Panc1 (cell line): ENCODE measurements at regions not wholly inside any gene's neighbourhood (a gene's known extent, or its start where the extent isn't known, plus 50 kb on each side); places are given as distances from the start of the nearest gene placed in this dataset.

Experiments used
- ATAC-seq: fragments of 200-7000 bp; cut with Tn5 transposase; 2 replicates; pipeline ENCODE4 v1.9.1; 2020; ENCODE audit warnings: mild to moderate bottlenecking, moderate library complexity
- BruUV-seq: library from RNA; stranded (reverse); fragments of 400-500 nt; replicated peaks from 2 replicates; lab custom pipeline; 2021; lab: Mats Ljungman, UMichigan
- CTCF ChIA-PET: fragments of 300-600 bp; sonication (Branson Sonifier 250); formaldehyde crosslinking; loops from one replicate; lab custom pipeline; 2022; ENCODE audit warnings: antibody characterized with exemption; lab: Charles Lee
- POLR2A ChIA-PET: fragments of 300-600 bp; sonication (Branson Sonifier 250); formaldehyde crosslinking; loops from one replicate; lab custom pipeline; 2022; ENCODE audit warnings: antibody characterized with exemption; lab: Charles Lee
- DNase-seq: peaks from one replicate; pipeline ENCODE4 v3.0.0-alpha.2; 2010; ENCODE audit warnings: low read depth, low spot score
- H3K27ac ChIP-seq: 2 replicates; pipeline ENCODE4 v1.5.1; 2011; ENCODE audit warnings: mild to moderate bottlenecking, low read length, inconsistent platforms
- H3K27me3 ChIP-seq: fragments of 200-500 bp; sonication (Bioruptor generic); 2 replicates; pipeline ENCODE4 v1.6.0; 2014; ENCODE audit warnings: low read length, inconsistent platforms; ENCODE audit not compliant: control insufficient read depth, insufficient read depth
- H3K36me3 ChIP-seq: fragments of 200-500 bp; sonication (Bioruptor generic); 2 replicates; pipeline ENCODE4 v1.5.1; 2014; ENCODE audit warnings: inconsistent platforms, mild to moderate bottlenecking, low read length, moderate library complexity; ENCODE audit not compliant: control insufficient read depth, insufficient read depth
- H3K4me1 ChIP-seq: 2 replicates; pipeline ENCODE4 v1.5.1; 2011; ENCODE audit warnings: inconsistent platforms, mild to moderate bottlenecking, low read length, moderate library complexity; ENCODE audit not compliant: control insufficient read depth, insufficient read depth
- H3K4me3 ChIP-seq, 2 experiments: 2 replicates each; pipeline ENCODE4 v1.5.1; 2011 to 2012; ENCODE audit warnings: low read depth in 2 of 2, low read length in 2 of 2, mild to moderate bottlenecking in 2 of 2, inconsistent platforms in 1 of 2, moderate library complexity in 1 of 2
- H3K9me3 ChIP-seq: fragments of 200-500 bp; sonication (Bioruptor generic); 2 replicates; pipeline ENCODE4 v1.5.1; 2014; ENCODE audit warnings: low read depth, mild to moderate bottlenecking, inconsistent platforms, low read length, moderate library complexity; ENCODE audit not compliant: control insufficient read depth, insufficient read depth
- POLR2AphosphoS5 ChIP-seq: IDR thresholded peaks from 2 replicates; pipeline ENCODE4 v1.6.1; 2012; ENCODE audit warnings: mild to moderate bottlenecking, low read depth, low read length, moderate library complexity
- SIN3A ChIP-seq: IDR thresholded peaks from 2 replicates; pipeline ENCODE4 v1.6.1; 2012; ENCODE audit warnings: low read depth, mild to moderate bottlenecking, low read length, moderate library complexity, borderline replicate concordance; ENCODE audit not compliant: insufficient read depth
- TCF7L2 ChIP-seq: IDR thresholded peaks from 2 replicates; pipeline ENCODE4 v1.6.1; 2011; ENCODE audit warnings: mild to moderate bottlenecking, low read depth, low read length, inconsistent platforms
- in situ Hi-C: cut with HindIII; loops from 2 replicates; pipeline ENCODE4 v1.10.0; 2016; ENCODE audit warnings: low sequenced_read_pairs, low pct_unique_long_range_greater_than_20kb
- intact Hi-C: fragments of 100-400 bp; cut with micrococcal nuclease; formaldehyde crosslinking; loops from one replicate; pipeline ENCODE4 v1.10.0; 2022; ENCODE audit not compliant: unreplicated experiment
- TF ChIP-seq, protein P1 (sequence below): fragments of 450-650 bp; IDR thresholded peaks from 2 replicates; pipeline ENCODE4 v1.5.1; 2017; ENCODE audit warnings: mild to moderate bottlenecking
- TF ChIP-seq, protein P2 (sequence below), 2 experiments: IDR thresholded peaks; 2 replicates each; pipeline ENCODE4 v1.6.1; 2011 to 2012; ENCODE audit warnings: low read depth in 2 of 2, control low read depth in 1 of 2, low read length in 1 of 2, mild to moderate bottlenecking in 1 of 2, moderate library complexity in 1 of 2; ENCODE audit not compliant: insufficient read depth in 1 of 2

DNA sequence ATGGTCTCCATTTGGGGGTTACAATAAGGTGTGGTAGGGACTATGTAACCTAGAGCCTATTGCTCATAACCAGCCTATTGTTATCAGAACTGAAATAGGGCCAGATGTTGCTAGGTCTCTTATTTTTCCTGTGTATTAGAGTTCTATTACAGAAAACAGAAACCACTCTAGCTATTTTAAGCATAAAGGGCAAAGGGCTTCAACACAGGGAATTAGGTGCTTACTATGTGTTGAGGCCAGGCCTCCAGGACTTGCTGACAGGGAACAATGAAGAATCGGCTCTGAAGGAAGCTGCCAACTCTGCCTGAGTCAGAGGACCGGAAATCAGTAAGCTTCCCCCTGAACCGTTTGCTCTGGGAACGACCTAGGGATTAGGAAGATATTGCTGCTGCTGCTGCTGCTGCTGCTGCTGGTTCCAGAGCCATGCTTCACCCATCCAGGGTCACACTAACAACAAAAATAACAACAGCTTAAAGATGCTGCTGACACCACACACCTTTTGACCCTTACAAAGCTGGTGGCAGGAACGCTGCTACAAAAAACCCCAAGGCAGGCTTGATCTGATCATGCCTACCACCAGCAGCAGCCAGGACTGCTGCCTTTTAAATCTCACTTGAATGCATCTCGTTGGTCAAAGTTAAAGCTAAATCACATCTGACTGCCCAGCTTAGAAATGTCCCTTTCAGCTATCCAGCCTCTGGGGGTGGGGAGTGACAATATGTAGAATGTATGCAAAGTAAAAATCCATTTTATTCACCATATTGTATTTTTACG is 276.9 kb upstream of the IL12A start:
- no TSS peak for BruUV-seq
- POLR2A ChIA-PET: interaction anchor here (0.6 kb wide), 1 partner anchor 84 kb away, joined by 3 read pairs; no protein-coding TSS in a partner anchor
- DNase-seq: peak; percentile 54
- 0 out of 2 replicates have a peak, but pooled peaks cover 12% of the 10 kb centered on the region for H3K4me1 ChIP-seq
- H3K4me3 ChIP-seq: no peak overlapping the region
- intact Hi-C loops (no loop called here), in situ Hi-C loops (no loop called here)
- H3K27ac ChIP-seq: peak overlapping the region; percentile 81
- CTCF ChIA-PET: no interaction called here
- TF ChIP-seq, protein P1, sequence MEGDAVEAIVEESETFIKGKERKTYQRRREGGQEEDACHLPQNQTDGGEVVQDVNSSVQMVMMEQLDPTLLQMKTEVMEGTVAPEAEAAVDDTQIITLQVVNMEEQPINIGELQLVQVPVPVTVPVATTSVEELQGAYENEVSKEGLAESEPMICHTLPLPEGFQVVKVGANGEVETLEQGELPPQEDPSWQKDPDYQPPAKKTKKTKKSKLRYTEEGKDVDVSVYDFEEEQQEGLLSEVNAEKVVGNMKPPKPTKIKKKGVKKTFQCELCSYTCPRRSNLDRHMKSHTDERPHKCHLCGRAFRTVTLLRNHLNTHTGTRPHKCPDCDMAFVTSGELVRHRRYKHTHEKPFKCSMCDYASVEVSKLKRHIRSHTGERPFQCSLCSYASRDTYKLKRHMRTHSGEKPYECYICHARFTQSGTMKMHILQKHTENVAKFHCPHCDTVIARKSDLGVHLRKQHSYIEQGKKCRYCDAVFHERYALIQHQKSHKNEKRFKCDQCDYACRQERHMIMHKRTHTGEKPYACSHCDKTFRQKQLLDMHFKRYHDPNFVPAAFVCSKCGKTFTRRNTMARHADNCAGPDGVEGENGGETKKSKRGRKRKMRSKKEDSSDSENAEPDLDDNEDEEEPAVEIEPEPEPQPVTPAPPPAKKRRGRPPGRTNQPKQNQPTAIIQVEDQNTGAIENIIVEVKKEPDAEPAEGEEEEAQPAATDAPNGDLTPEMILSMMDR: no peak
- TF ChIP-seq, protein P2, sequence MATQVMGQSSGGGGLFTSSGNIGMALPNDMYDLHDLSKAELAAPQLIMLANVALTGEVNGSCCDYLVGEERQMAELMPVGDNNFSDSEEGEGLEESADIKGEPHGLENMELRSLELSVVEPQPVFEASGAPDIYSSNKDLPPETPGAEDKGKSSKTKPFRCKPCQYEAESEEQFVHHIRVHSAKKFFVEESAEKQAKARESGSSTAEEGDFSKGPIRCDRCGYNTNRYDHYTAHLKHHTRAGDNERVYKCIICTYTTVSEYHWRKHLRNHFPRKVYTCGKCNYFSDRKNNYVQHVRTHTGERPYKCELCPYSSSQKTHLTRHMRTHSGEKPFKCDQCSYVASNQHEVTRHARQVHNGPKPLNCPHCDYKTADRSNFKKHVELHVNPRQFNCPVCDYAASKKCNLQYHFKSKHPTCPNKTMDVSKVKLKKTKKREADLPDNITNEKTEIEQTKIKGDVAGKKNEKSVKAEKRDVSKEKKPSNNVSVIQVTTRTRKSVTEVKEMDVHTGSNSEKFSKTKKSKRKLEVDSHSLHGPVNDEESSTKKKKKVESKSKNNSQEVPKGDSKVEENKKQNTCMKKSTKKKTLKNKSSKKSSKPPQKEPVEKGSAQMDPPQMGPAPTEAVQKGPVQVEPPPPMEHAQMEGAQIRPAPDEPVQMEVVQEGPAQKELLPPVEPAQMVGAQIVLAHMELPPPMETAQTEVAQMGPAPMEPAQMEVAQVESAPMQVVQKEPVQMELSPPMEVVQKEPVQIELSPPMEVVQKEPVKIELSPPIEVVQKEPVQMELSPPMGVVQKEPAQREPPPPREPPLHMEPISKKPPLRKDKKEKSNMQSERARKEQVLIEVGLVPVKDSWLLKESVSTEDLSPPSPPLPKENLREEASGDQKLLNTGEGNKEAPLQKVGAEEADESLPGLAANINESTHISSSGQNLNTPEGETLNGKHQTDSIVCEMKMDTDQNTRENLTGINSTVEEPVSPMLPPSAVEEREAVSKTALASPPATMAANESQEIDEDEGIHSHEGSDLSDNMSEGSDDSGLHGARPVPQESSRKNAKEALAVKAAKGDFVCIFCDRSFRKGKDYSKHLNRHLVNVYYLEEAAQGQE (IDR thresholded peaks at IDR 0.05; ENCODE audit: insufficient read depth in 1 of 2, low read depth in 2 of 2, low read length in 1 of 2): no peak
- TF ChIP-seq TCF7L2 (no peak), SIN3A (no peak)
- H3K27me3 ChIP-seq: no peaks in the 10 kb centered on the region
- peak; percentile 99 for ATAC-seq
- H3K9me3 ChIP-seq: no peaks in the 10 kb centered on the region
- no peaks in the 10 kb centered on the region for H3K36me3 ChIP-seq

DNA sequence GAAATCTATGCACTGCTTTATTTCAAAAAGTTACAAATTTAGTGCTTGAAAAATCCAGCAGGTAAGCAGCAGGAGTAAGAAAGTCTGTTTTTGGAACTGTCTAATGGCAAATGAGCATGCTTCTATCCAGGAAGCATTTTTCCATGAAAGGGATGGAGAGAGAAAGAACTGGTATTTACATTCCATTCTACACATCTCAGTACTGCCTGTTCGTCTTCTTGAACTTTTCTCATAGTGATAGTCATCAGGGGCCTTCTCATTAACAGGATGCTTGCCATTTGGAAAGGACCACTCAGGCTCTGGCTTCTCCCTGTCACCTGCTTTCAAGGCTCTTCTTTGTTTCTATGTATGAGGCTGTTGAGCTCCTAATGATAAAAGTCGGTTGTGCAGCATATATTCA is 267.3 kb upstream of the IL12A start:
- no peak for DNase-seq
- peaks cover 2% of the 10 kb centered on the region; the same call in 1 of the 2 replicates for H3K4me1 ChIP-seq
- TF ChIP-seq, protein P2 (IDR thresholded peaks at IDR 0.05; ENCODE audit: insufficient read depth in 1 of 2, low read depth in 2 of 2, low read length in 1 of 2): no peak
- TF ChIP-seq POLR2AphosphoS5 (no peak), TCF7L2 (no peak), SIN3A (no peak)
- TF ChIP-seq, protein P1: no peak
- intact Hi-C loops: no loop called here
- in situ Hi-C loops: no loop called here
- no TSS peak for BruUV-seq
- H3K4me3 ChIP-seq: no peak overlapping the region
- ChIA-PET CTCF (no interaction called here), POLR2A (no interaction called here)
- H3K36me3 ChIP-seq: no peaks in the 10 kb centered on the region
- no peak for ATAC-seq
- no peaks in the 10 kb centered on the region for H3K9me3 ChIP-seq
- no peak overlapping the region for H3K27ac ChIP-seq
- H3K27me3 ChIP-seq: no peaks in the 10 kb centered on the region
